HepG2 (cell line): ENCODE measurements at regions not wholly inside any gene's neighbourhood (a gene's known extent, or its start where the extent isn't known, plus 50 kb on each side); places are given as distances from the start of the nearest gene placed in this dataset.

Experiments
- ATAC-seq: fragments of 200-7000 bp; cut with Tn5 transposase; 3 replicates; pipeline ENCODE4 v1.9.1; 2020; ENCODE audit warnings: mild to moderate bottlenecking, moderate library complexity
- BruUV-seq: library from RNA; stranded (reverse); fragments of 400-500 nt; replicated peaks from 2 replicates; lab custom pipeline; 2021; lab: Mats Ljungman, UMichigan
- CTCF ChIA-PET: fragments of 300-600 bp; formaldehyde crosslinking; extraction: SDS; loops from one replicate; lab custom pipeline; 2021; ENCODE audit warnings: low total read pairs, inconsistent platforms, low intra/inter-chr PET ratio; lab: Yijun Ruan, JAX
- POLR2A ChIA-PET: fragments of 350-600 bp; sonication (Branson Sonifier 250); formaldehyde crosslinking; loops from one replicate; lab custom pipeline; 2020; ENCODE audit warnings: antibody characterized with exemption, inconsistent platforms; lab: Yijun Ruan, JAX
- DNase-seq: peaks from one replicate; pipeline ENCODE4 v3.0.0-alpha.2; 2015; ENCODE audit warnings: low spot score
- FAIRE-seq: peaks from 3 replicates; lab custom pipeline; 2011; peaks lifted over from hg19 to GRCh38; lab: Jason Lieb, UNC
- H2AFZ ChIP-seq: one replicate; pipeline ENCODE4 v1.6.1; 2011; ENCODE audit warnings: low read length, inconsistent platforms
- H3K27ac ChIP-seq: fragments of 300-600 bp; 3 replicates; pipeline ENCODE4 v1.8.0; 2011; ENCODE audit warnings: mixed run types, mild to moderate bottlenecking, mixed read lengths, low read length, inconsistent platforms; ENCODE audit not compliant: insufficient read depth; ENCODE audit errors: extremely low read length
- H3K27me3 ChIP-seq, 2 experiments: fragments of 200-600 bp in 1 of 2; 2 replicates in 1 of 2; 3 replicates in 1 of 2; pipeline versions ENCODE4 v1.6.0 to v1.8.0; 2011; ENCODE audit warnings: low read length in 2 of 2, mild to moderate bottlenecking in 2 of 2, moderate library complexity in 2 of 2, inconsistent platforms in 1 of 2; ENCODE audit not compliant: insufficient read depth in 2 of 2, control insufficient read depth in 1 of 2
- H3K36me3 ChIP-seq, 2 experiments: fragments of 200-600 bp in 1 of 2; replicated peaks in 1 of 2; 2 replicates in 1 of 2; 3 replicates in 1 of 2; pipeline versions ENCODE4 v1.5.1 to v1.8.0; 2011; ENCODE audit warnings: low read length in 2 of 2, inconsistent platforms in 1 of 2; ENCODE audit not compliant: insufficient read depth in 2 of 2, control insufficient read depth in 1 of 2
- H3K4me1 ChIP-seq: 2 replicates; pipeline ENCODE4 v1.5.1; 2012; ENCODE audit warnings: low read length, inconsistent platforms; ENCODE audit not compliant: insufficient read depth
- H3K4me2 ChIP-seq: 2 replicates; pipeline ENCODE4 v1.6.0; 2011; ENCODE audit warnings: low read depth, low read length, inconsistent platforms
- H3K4me3 ChIP-seq, 3 experiments: fragments of 200-600 bp in 1 of 3; sonication (generic), shearing (Covaris generic) in 1 of 3; replicated peaks in 1 of 3; 2 replicates each; pipeline ENCODE4 v1.5.1; 2011 to 2016; ENCODE audit warnings: low read length in 3 of 3, inconsistent platforms in 2 of 3, low read depth in 2 of 3, mild to moderate bottlenecking in 2 of 3, control low read depth in 1 of 3, mixed read lengths in 1 of 3; ENCODE audit not compliant: insufficient read depth in 1 of 3
- H3K79me2 ChIP-seq: one replicate; pipeline ENCODE4 v1.6.1; 2011; ENCODE audit warnings: low read length, inconsistent platforms; ENCODE audit not compliant: insufficient read depth
- H3K9ac ChIP-seq: 2 replicates; pipeline ENCODE4 v1.6.0; 2011; ENCODE audit warnings: mild to moderate bottlenecking, low read depth, low read length, inconsistent platforms; ENCODE audit not compliant: insufficient read depth
- H3K9me3 ChIP-seq: 2 replicates; pipeline ENCODE4 v1.5.1; 2012; ENCODE audit warnings: mild to moderate bottlenecking, low read length
- H4K20me1 ChIP-seq: 2 replicates; pipeline ENCODE4 v1.6.0; 2011; ENCODE audit warnings: inconsistent platforms, mild to moderate bottlenecking, low read length, moderate library complexity; ENCODE audit not compliant: insufficient read depth
- FOXO4 ChIP-seq: sonication (generic); formaldehyde crosslinking; conservative IDR thresholded peaks from 2 replicates; pipeline ENCODE4 v1.8.1; 2023; ENCODE audit warnings: missing genetic modification reagents
- KLF12 ChIP-seq: sonication (generic); formaldehyde crosslinking; IDR thresholded peaks from 2 replicates; pipeline ENCODE4 v1.4.0; 2020; ENCODE audit warnings: missing genetic modification reagents, borderline replicate concordance
- PAF1 ChIP-seq: IDR thresholded peaks from 2 replicates; pipeline ENCODE4 v1.6.1; 2016; ENCODE audit warnings: missing genetic modification reagents, missing compliant biosample characterization
- PRDM4 ChIP-seq: sonication (generic); formaldehyde crosslinking; IDR thresholded peaks from 2 replicates; pipeline ENCODE4 v1.9.0; 2021; ENCODE audit warnings: missing genetic modification reagents, borderline replicate concordance
- SMARCC2 ChIP-seq: fragments of 450-650 bp; IDR thresholded peaks from 2 replicates; pipeline ENCODE4 v1.6.1; 2017; ENCODE audit warnings: antibody characterized with exemption, mild to moderate bottlenecking
- SMC3 ChIP-seq: IDR thresholded peaks from 2 replicates; pipeline ENCODE4 v1.6.1; 2011; ENCODE audit warnings: low read length, improper control_type of control experiment
- ZNF335 ChIP-seq: sonication (generic); formaldehyde crosslinking; IDR thresholded peaks from 2 replicates; pipeline ENCODE4 v1.4.0; 2020; ENCODE audit warnings: missing genetic modification reagents
- ZNF576 ChIP-seq: sonication (generic); formaldehyde crosslinking; IDR thresholded peaks from 2 replicates; pipeline ENCODE4 v1.4.0; 2020; ENCODE audit warnings: mild to moderate bottlenecking, missing genetic modification reagents
- ZNF720 ChIP-seq: sonication (generic); formaldehyde crosslinking; IDR thresholded peaks from 2 replicates; pipeline ENCODE4 v1.4.0; 2020; ENCODE audit warnings: missing genetic modification reagents
- ZSCAN25 ChIP-seq: sonication (generic); formaldehyde crosslinking; IDR thresholded peaks from 2 replicates; pipeline ENCODE4 v1.8.0; 2022; ENCODE audit warnings: mild to moderate bottlenecking, missing genetic modification reagents
- WGBS: methylation state at CpG from one replicate; pipeline ENCODE4 v1.1.6; 2017; ENCODE audit warnings: low lambda C conversion rate; 5-methylcytosine and 5-hydroxymethylcytosine counted together
- in situ Hi-C: cut with HindIII; loops from 2 replicates; pipeline ENCODE4 v1.10.0; 2017; ENCODE audit warnings: low pct_unique_long_range_greater_than_20kb; ENCODE audit not compliant: extremely low pct_ligation_motif_present
- intact Hi-C: fragments of 100-400 bp; cut with micrococcal nuclease; formaldehyde crosslinking; loops from one replicate; pipeline ENCODE4 v1.10.0; 2022; ENCODE audit not compliant: unreplicated experiment

- no peak overlapping the region for H3K27ac ChIP-seq
- DNase-seq, result no peak
- H3K36me3 ChIP-seq, result no peaks in the 10 kb centered on the region
- no peaks in the 10 kb centered on the region; the same call in 1 of the 2 replicates for H3K9me3 ChIP-seq
- BruUV-seq, result no TSS peak
- no peak overlapping the region for H3K4me2 ChIP-seq
- H3K79me2 ChIP-seq, result no peaks in the 10 kb centered on the region
- H3K4me3 ChIP-seq, result no peak overlapping the region
- H3K9ac ChIP-seq, result no peak overlapping the region
- H2AFZ ChIP-seq, result no peak overlapping the region
- H4K20me1 ChIP-seq, result no peaks in the 10 kb centered on the region
- H3K27me3 ChIP-seq, result no peaks in the 10 kb centered on the region
- ChIA-PET POLR2A (no interaction called here), CTCF (no interaction called here)
- no peaks in the 10 kb centered on the region for H3K4me1 ChIP-seq
- ATAC-seq, result no peak
- no peak for FAIRE-seq
- intact Hi-C loops (no loop called here), in situ Hi-C loops (no loop called here)
- under 1% methylated on average over 6 of the region's 6 CpGs for WGBS
- no peak for TF ChIP-seq FOXO4
Measured at GRCh38 chr5:63314551-63314950, 647.7 kb downstream of the HTR1A start.

GRCh38 chr5:63310644-63311043 is 651.6 kb downstream of the HTR1A start:
- ChIA-PET POLR2A (no interaction called here), CTCF (no interaction called here)
- Histone ChIP-seq H3K79me2 (no peaks in the 10 kb centered on the region), H3K36me3 (no peaks in the 10 kb centered on the region), H3K27ac (no peak overlapping the region), H3K4me1 (no peaks in the 10 kb centered on the region), H2AFZ (no peak overlapping the region), H3K9ac (no peak overlapping the region), H3K4me2 (no peak overlapping the region), H3K9me3 (no peaks in the 10 kb centered on the region), H3K4me3 (no peak overlapping the region), H3K27me3 (no peaks in the 10 kb centered on the region), H4K20me1 (no peaks in the 10 kb centered on the region)
- WGBS, result 2% methylated on average over 1 of the region's 1 CpG
- in situ Hi-C loops, result no loop called here
- intact Hi-C loops, result no loop called here
- no peak for FAIRE-seq
- TF ChIP-seq ZSCAN25 (CRISPR knock-in tag) (no peak), PRDM4 (CRISPR knock-in tag) (no peak), ZNF720 (CRISPR knock-in tag) (no peak), KLF12 (CRISPR knock-in tag) (no peak), PAF1 (CRISPR knock-in tag) (no peak), ZNF576 (no peak), SMARCC2 (no peak), ZNF335 (no peak), SMC3 (no peak)
- ATAC-seq, result no peak
- BruUV-seq, result no TSS peak
- no peak for DNase-seq
